Heart left ventricle (tissue), 16 donors: ENCODE measurements at regions not wholly inside any gene's neighbourhood (a gene's known extent, or its start where the extent isn't known, plus 50 kb on each side); places are given as distances from the start of the nearest gene placed in this dataset.

Source experiments
- ATAC-seq, 4 donors: fragments of 200-7000 bp; cut with Tn5 transposase; one replicate each; pipeline ENCODE4 v1.9.1; 2020 to 2022; ENCODE audit warnings: moderate library complexity in 4 of 4, mild to moderate bottlenecking in 3 of 4, moderate number of reproducible peaks in 1 of 4
- DNase-seq, 5 donors: peaks; one replicate each; pipeline ENCODE4 v3.0.0-alpha.2; 2020
- H3K27ac ChIP-seq, 12 donors: fragments of 200-600 bp; sonication (generic) in 4 of 12; one replicate each; pipeline versions ENCODE4 v1.5.0 to v1.8.0; 2016 to 2022; ENCODE audit warnings: mild to moderate bottlenecking in 2 of 12
- H3K27me3 ChIP-seq, 9 donors: fragments of 200-600 bp; sonication (generic) in 2 of 9; one replicate each; pipeline versions ENCODE4 v1.5.1 to v1.8.0; 2016 to 2022; ENCODE audit warnings: mild to moderate bottlenecking in 3 of 9
- H3K36me3 ChIP-seq, 9 donors: fragments of 200-600 bp; sonication (generic) in 2 of 9; one replicate each; pipeline versions ENCODE4 v1.5.0 to v1.8.0; 2018 to 2022; ENCODE audit warnings: mild to moderate bottlenecking in 2 of 9
- H3K4me1 ChIP-seq, 12 donors: fragments of 200-600 bp; sonication (generic) in 4 of 12; one replicate each; pipeline versions ENCODE4 v1.5.0 to v1.8.0; 2016 to 2022; ENCODE audit warnings: mild to moderate bottlenecking in 3 of 12
- H3K4me3 ChIP-seq, 12 donors: fragments of 200-600 bp; sonication (generic) in 4 of 12; one replicate each; pipeline versions ENCODE4 v1.5.0 to v1.8.0; 2017 to 2022; ENCODE audit warnings: mild to moderate bottlenecking in 9 of 12, moderate library complexity in 4 of 12
- H3K9me3 ChIP-seq, 12 donors: fragments of 200-600 bp; sonication (generic) in 4 of 12; one replicate each; pipeline versions ENCODE4 v1.5.0 to v1.8.0; 2016 to 2022; ENCODE audit warnings: mild to moderate bottlenecking in 1 of 12
- CTCF ChIP-seq, 12 donors: fragments of 200-600 bp; sonication (generic) in 4 of 12; IDR thresholded peaks; one replicate each; pipeline versions ENCODE4 v1.5.0 to v1.8.0; 2018 to 2022; ENCODE audit warnings: antibody characterized with exemption in 12 of 12, mild to moderate bottlenecking in 5 of 12
- POLR2A ChIP-seq, 2 donors: fragments of 450-650 bp; IDR thresholded peaks; one replicate each; pipeline ENCODE4 v1.6.1; 2017; ENCODE audit warnings: antibody characterized with exemption in 2 of 2, mild to moderate bottlenecking in 2 of 2, moderate library complexity in 2 of 2
- WGBS, 4 donors: extraction: QIAGEN DNeasy Blood & Tissue Kit in 2 of 4; methylation state at CpG; one replicate each; pipeline versions ENCODE4 v1.1.5 to v1.1.7; 2013 to 2018; 5-methylcytosine and 5-hydroxymethylcytosine counted together
- intact Hi-C, 10 donors: fragments of 100-400 bp; cut with DNase I; formaldehyde crosslinking; loops; one replicate each; pipeline versions ENCODE4 v1.11.1 to v1.14.2; 2022
- donor health status: ischemic (EF 13 %, LVEDD 7.1; RV severe dilation, severe dysfunction).
- donor health status: healthy with polysubstance abuse.
- donor health status: DM: no; HTN: yes; CAD: no.
- donor health status: DM: no; HTN: no; CAD: no.
- donor health status: ischemic (EF 25% LVEDD 6.9; RV normal size, moderate dysfunction).
- donor health status: ischemic (EF 25% LVEDD 5.7; RV mildly dilated, moderate dysfunction).
- donor health status: healthy.
- donor health status: DM: yes; HTN: yes; CAD: no.
- donor health status: ischemic (EF 35%, LVEDD 5.7; RV mildly dilated, moderate dysfunction).
- donor health status: nonischemic (EF 11% LVEDD 7.7; RV severe dilation, severe dysfunction).
- donor health status: DM: yes; HTN: yes; CAD: no.
- donor health status: PGD.
- donor health status: ischemic (EF 29% LVEDD 5.4; RV normal size, mild dysfunction).
- donor health status: nonischemic (EF 23%, LVEDD 6.1; RV moderate dilation, normal function).

GRCh38 chr3:87390353-87390752 lies 114.0 kb upstream of the POU1F1 start:
- Histone ChIP-seq H3K4me3 (no peak overlapping the region), H3K27me3 (no peaks in the 10 kb centered on the region), H3K27ac (no peak overlapping the region), H3K4me1 (no peaks in the 10 kb centered on the region), H3K36me3 (no peaks in the 10 kb centered on the region), H3K9me3 (peaks cover 0 to 13% (median 1%) of the 10 kb centered on the region in 12 donors)
- WGBS, 4 donors, result 52 to 65% (median 58%) methylated on average over 4 of the region's 4 CpGs
- no peak for DNase-seq
- TF ChIP-seq POLR2A (IDR thresholded peaks at IDR 0.05) (no peak), CTCF (IDR thresholded peaks at IDR 0.05) (no peak)
- ATAC-seq, result no peak
- intact Hi-C loops, result no loop called here

- 94 to 96% (median 94%) methylated on average over 17 to 30 of the region's 30 CpGs for WGBS, 4 donors
- Histone ChIP-seq H3K27me3 (peaks cover 0 to 3% (median 0%) of the 10 kb centered on the region in 9 donors), H3K9me3 (no peaks in the 10 kb centered on the region), H3K4me1 (no peaks in the 10 kb centered on the region), H3K4me3 (no peak overlapping the region), H3K27ac (no peak overlapping the region), H3K36me3 (no peaks in the 10 kb centered on the region)
- DNase-seq (peak in 1 of 5 donors; percentile 54), ATAC-seq (no peak)
- TF ChIP-seq CTCF (IDR thresholded peaks at IDR 0.05) (no peak), POLR2A (IDR thresholded peaks at IDR 0.05) (no peak)
- intact Hi-C loops, result no loop called here
Measured at GRCh38 chr3:87375231-87375682, 98.9 kb upstream of the POU1F1 start.

- Histone ChIP-seq H3K4me1 (no peaks in the 10 kb centered on the region), H3K36me3 (no peaks in the 10 kb centered on the region), H3K9me3 (no peaks in the 10 kb centered on the region), H3K27ac (no peak overlapping the region), H3K27me3 (peaks cover 0 to 3% (median 0%) of the 10 kb centered on the region in 9 donors), H3K4me3 (no peak overlapping the region)
- DNase-seq (no peak), ATAC-seq (no peak)
- TF ChIP-seq POLR2A (IDR thresholded peaks at IDR 0.05), result no peak
- no peak for TF ChIP-seq CTCF (IDR thresholded peaks at IDR 0.05)
- intact Hi-C loops, result no loop called here
- 36 to 55% (median 45%) methylated on average over 1 of the region's 1 CpG for WGBS, 4 donors
Measured at GRCh38 chr3:87370007-87370406, 93.6 kb upstream of the POU1F1 start.

GRCh38 chr3:87367736-87368135 lies 91.4 kb upstream of the POU1F1 start:
- Histone ChIP-seq H3K36me3 (no peaks in the 10 kb centered on the region), H3K4me3 (no peak overlapping the region), H3K27ac (no peak overlapping the region), H3K4me1 (no peaks in the 10 kb centered on the region), H3K27me3 (no peaks in the 10 kb centered on the region), H3K9me3 (no peaks in the 10 kb centered on the region)
- TF ChIP-seq CTCF (IDR thresholded peaks at IDR 0.05) (no peak), POLR2A (IDR thresholded peaks at IDR 0.05) (no peak)
- DNase-seq, result no peak
- 86 to 91% (median 89%) methylated on average over 1 of the region's 1 CpG for WGBS, 4 donors
- intact Hi-C loops, result no loop called here
- no peak for ATAC-seq
